OCI-LY1 (cell line): ENCODE measurements at regions not wholly inside any gene's neighbourhood (a gene's known extent, or its start where the extent isn't known, plus 50 kb on each side); places are given as distances from the start of the nearest gene placed in this dataset.

Experiments used
- H2AFZ ChIP-seq: fragments of 200-600 bp; sonication (generic), shearing (Covaris generic); 2 replicates; pipeline ENCODE4 v1.6.0; 2014; ENCODE audit warnings: antibody characterized with exemption, mild to moderate bottlenecking, low read length
- H3F3A ChIP-seq: fragments of 200-600 bp; sonication (generic), shearing (Covaris generic); 2 replicates; pipeline ENCODE4 v1.6.0; 2014; ENCODE audit warnings: mild to moderate bottlenecking, antibody characterized with exemption, low read length, moderate library complexity; ENCODE audit not compliant: insufficient read depth
- H3K27ac ChIP-seq: fragments of 200-600 bp; sonication (generic); 2 replicates; pipeline ENCODE4 v1.5.1; 2014; ENCODE audit warnings: low read length, mixed run types, mild to moderate bottlenecking, low read depth; ENCODE audit not compliant: poor library complexity, severe bottlenecking
- H3K27me3 ChIP-seq: fragments of 200-600 bp; sonication (generic); 2 replicates; pipeline ENCODE4 v1.6.0; 2014; ENCODE audit warnings: antibody characterized with exemption, mild to moderate bottlenecking, low read length, moderate library complexity; ENCODE audit not compliant: insufficient read depth
- H3K36me3 ChIP-seq: fragments of 200-600 bp; sonication (generic); 2 replicates; pipeline ENCODE4 v1.6.1; 2014; ENCODE audit warnings: mild to moderate bottlenecking, antibody characterized with exemption, low read length, moderate library complexity, mixed read lengths; ENCODE audit not compliant: insufficient read depth
- H3K4me1 ChIP-seq: fragments of 200-600 bp; sonication (generic); 2 replicates; pipeline ENCODE4 v1.5.1; 2014; ENCODE audit warnings: mild to moderate bottlenecking, low read length, moderate library complexity; ENCODE audit not compliant: insufficient read depth, severe bottlenecking
- H3K4me2 ChIP-seq: fragments of 200-600 bp; sonication (generic), shearing (Covaris generic); 2 replicates; pipeline ENCODE4 v1.6.1; 2014; ENCODE audit warnings: low read length
- H3K4me3 ChIP-seq: fragments of 200-600 bp; sonication (generic); 2 replicates; pipeline ENCODE4 v1.5.1; 2014; ENCODE audit warnings: low read length, low read depth, mild to moderate bottlenecking, mixed read lengths; ENCODE audit not compliant: poor library complexity, severe bottlenecking
- H3K79me2 ChIP-seq: fragments of 200-600 bp; shearing (Covaris generic); 2 replicates; pipeline ENCODE4 v1.6.1; 2016; ENCODE audit warnings: mixed run types, low read length, mixed read lengths; ENCODE audit not compliant: insufficient read depth
- H3K9ac ChIP-seq: fragments of 200-600 bp; sonication (generic), shearing (Covaris generic); 2 replicates; pipeline ENCODE4 v1.6.1; 2014; ENCODE audit warnings: mild to moderate bottlenecking, low read length, mixed read lengths
- H3K9me2 ChIP-seq: fragments of 200-600 bp; sonication (generic), shearing (Covaris generic); 2 replicates; pipeline ENCODE4 v1.6.1; 2014; ENCODE audit warnings: low read depth, mild to moderate bottlenecking, low read length, mixed read lengths
- H3K9me3 ChIP-seq: fragments of 200-600 bp; shearing (Covaris generic); 2 replicates; pipeline ENCODE4 v1.6.1; 2014; ENCODE audit warnings: low read length, mixed read lengths
- H4K20me1 ChIP-seq: fragments of 200-600 bp; sonication (generic), shearing (Covaris generic); 2 replicates; pipeline ENCODE4 v1.6.0; 2016; ENCODE audit warnings: mild to moderate bottlenecking, low read length; ENCODE audit not compliant: insufficient read depth
- EZH2 ChIP-seq: fragments of 200-600 bp; sonication (generic), shearing (Covaris generic); IDR thresholded peaks from 2 replicates; pipeline ENCODE4 v1.8.0; 2017; ENCODE audit warnings: borderline replicate concordance, mixed run types, mild to moderate bottlenecking, antibody characterized with exemption, low read length, moderate library complexity, mixed read lengths
- TF ChIP-seq, protein P1 (sequence below): fragments of 200-600 bp; sonication (generic), shearing (Covaris generic); IDR thresholded peaks from 2 replicates; pipeline ENCODE4 v1.5.1; 2017; ENCODE audit warnings: mild to moderate bottlenecking, antibody characterized with exemption, low read length, moderate library complexity, mixed read lengths

DNA sequence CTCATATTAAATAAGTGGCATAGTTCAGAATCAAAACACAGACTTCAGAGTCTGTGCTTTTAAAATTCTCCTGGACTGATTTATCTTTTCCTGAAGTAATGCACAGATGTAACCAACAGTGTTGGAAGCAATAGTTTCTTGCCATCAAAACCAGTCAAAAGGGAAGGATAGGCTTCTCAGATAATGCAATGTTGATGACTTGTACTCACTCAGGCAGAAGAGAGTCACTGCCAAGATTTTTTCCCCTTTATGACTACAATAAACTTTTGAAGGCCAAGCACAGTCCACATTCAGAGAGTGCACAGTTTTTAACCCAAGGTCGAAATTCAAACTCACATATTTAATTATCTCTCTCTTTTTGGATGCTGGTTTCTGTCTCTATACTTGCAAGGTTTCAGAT lies 305.0 kb upstream of the SGO1 start:
- H4K20me1 ChIP-seq, result no peaks in the 10 kb centered on the region

DNA sequence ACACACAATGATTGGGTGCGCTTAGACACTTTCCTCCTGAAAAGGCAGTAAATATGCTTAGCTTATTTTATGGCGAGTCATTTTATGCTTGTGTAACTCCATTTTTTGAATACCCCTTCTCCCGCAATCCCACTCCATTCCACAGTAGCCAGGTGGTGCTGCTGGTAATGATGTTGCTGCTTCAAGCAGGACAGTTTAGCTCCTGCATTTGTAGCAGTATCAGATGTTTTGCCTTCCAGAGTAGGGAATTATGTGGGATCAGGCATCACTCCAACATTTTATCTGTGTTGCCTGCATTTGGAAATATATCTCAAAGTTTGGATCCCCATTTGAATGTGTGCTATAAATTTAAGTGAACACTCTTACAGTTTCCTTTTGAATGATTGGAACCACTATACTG lies 302.1 kb upstream of the SGO1 start:
- H2AFZ ChIP-seq, result no peak overlapping the region
- no peak overlapping the region for H3K4me3 ChIP-seq
- no peak overlapping the region for H3K27ac ChIP-seq
- H3K79me2 ChIP-seq, result no peaks in the 10 kb centered on the region
- H3K9me2 ChIP-seq, result no peaks in the 10 kb centered on the region
- H3K36me3 ChIP-seq, result no peaks in the 10 kb centered on the region
- no peaks in the 10 kb centered on the region for H4K20me1 ChIP-seq
- no peak overlapping the region for H3K9ac ChIP-seq
- no peaks in the 10 kb centered on the region for H3K4me1 ChIP-seq
- no peaks in the 10 kb centered on the region for H3K9me3 ChIP-seq
- no peak overlapping the region for H3K4me2 ChIP-seq
- no peaks in the 10 kb centered on the region for H3K27me3 ChIP-seq
- H3F3A ChIP-seq, result no peaks in the 10 kb centered on the region
- TF ChIP-seq, protein P1, sequence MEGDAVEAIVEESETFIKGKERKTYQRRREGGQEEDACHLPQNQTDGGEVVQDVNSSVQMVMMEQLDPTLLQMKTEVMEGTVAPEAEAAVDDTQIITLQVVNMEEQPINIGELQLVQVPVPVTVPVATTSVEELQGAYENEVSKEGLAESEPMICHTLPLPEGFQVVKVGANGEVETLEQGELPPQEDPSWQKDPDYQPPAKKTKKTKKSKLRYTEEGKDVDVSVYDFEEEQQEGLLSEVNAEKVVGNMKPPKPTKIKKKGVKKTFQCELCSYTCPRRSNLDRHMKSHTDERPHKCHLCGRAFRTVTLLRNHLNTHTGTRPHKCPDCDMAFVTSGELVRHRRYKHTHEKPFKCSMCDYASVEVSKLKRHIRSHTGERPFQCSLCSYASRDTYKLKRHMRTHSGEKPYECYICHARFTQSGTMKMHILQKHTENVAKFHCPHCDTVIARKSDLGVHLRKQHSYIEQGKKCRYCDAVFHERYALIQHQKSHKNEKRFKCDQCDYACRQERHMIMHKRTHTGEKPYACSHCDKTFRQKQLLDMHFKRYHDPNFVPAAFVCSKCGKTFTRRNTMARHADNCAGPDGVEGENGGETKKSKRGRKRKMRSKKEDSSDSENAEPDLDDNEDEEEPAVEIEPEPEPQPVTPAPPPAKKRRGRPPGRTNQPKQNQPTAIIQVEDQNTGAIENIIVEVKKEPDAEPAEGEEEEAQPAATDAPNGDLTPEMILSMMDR, result no peak
- TF ChIP-seq EZH2, result no peak

More for the DNA sequence above, 305.0 kb upstream of the SGO1 start:
- no peak overlapping the region for H3K27ac ChIP-seq
- H2AFZ ChIP-seq, result no peak overlapping the region
- H3K9ac ChIP-seq, result no peak overlapping the region
- no peaks in the 10 kb centered on the region for H3K9me2 ChIP-seq
- H3K27me3 ChIP-seq, result no peaks in the 10 kb centered on the region
- H3K9me3 ChIP-seq, result no peaks in the 10 kb centered on the region
- no peak overlapping the region for H3K4me3 ChIP-seq
- H3F3A ChIP-seq, result no peaks in the 10 kb centered on the region
- TF ChIP-seq, protein P1, result no peak
- TF ChIP-seq EZH2, result no peak
- H3K4me1 ChIP-seq, result no peaks in the 10 kb centered on the region
- H3K79me2 ChIP-seq, result no peaks in the 10 kb centered on the region
- no peak overlapping the region for H3K4me2 ChIP-seq
- no peaks in the 10 kb centered on the region for H3K36me3 ChIP-seq

DNA sequence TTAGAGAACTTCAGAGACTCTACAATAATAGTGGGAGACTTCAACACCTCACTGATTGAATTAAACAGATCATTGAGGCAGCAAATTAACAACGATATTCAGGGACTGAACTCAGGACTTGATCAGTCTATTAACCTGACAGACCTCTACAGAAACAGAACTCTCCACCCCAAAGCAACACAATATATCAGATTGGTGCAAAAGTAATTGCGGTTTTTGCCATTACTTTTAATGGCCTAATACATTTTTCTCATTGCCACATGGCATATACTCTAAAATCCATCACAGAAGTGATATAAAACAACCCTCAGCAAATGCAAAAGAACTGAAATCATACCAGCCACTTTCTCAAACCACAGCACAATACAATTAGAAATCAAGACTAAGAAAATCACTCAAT lies 298.1 kb upstream of the SGO1 start:
- Histone ChIP-seq H4K20me1 (no peaks in the 10 kb centered on the region), H3K27ac (no peak overlapping the region), H3K4me3 (no peak overlapping the region), H3K36me3 (no peaks in the 10 kb centered on the region), H3K79me2 (no peaks in the 10 kb centered on the region), H3K4me1 (no peaks in the 10 kb centered on the region), H3K9ac (no peak overlapping the region), H3K9me3 (no peaks in the 10 kb centered on the region), H3K4me2 (no peak overlapping the region), H3K9me2 (no peaks in the 10 kb centered on the region), H3F3A (no peaks in the 10 kb centered on the region), H3K27me3 (no peaks in the 10 kb centered on the region), H2AFZ (no peak overlapping the region)
- TF ChIP-seq EZH2, result no peak
- TF ChIP-seq, protein P1, result no peak
